Gastroesophageal sphincter (tissue), 4 donors: ENCODE measurements at regions not wholly inside any gene's neighbourhood (a gene's known extent, or its start where the extent isn't known, plus 50 kb on each side); places are given as distances from the start of the nearest gene placed in this dataset.

ENCODE experiments used
- ATAC-seq: fragments of 150-250 bp; one replicate; pipeline ENCODE4 v1.9.1; 2016; ENCODE audit warnings: mild to moderate bottlenecking, moderate library complexity
- H3K27ac ChIP-seq, 4 donors: fragments of 200-600 bp; sonication (generic) in 3 of 4; 1 replicate in 3 of 4; 2 replicates in 1 of 4; pipeline ENCODE4 v1.5.1; 2016 to 2019
- H3K27me3 ChIP-seq: fragments of 200-600 bp; sonication (generic); one replicate; pipeline ENCODE4 v1.5.1; 2019
- H3K36me3 ChIP-seq, 2 donors: fragments of 200-600 bp; sonication (generic); one replicate each; pipeline ENCODE4 v1.5.1; 2019; ENCODE audit warnings: control low read depth in 1 of 2
- H3K4me1 ChIP-seq, 3 donors: fragments of 200-600 bp; sonication (generic); 1 replicate in 2 of 3; 2 replicates in 1 of 3; pipeline ENCODE4 v1.5.1; 2016 to 2019; ENCODE audit warnings: control low read depth in 2 of 3
- H3K4me3 ChIP-seq, 2 donors: fragments of 200-600 bp; sonication (generic); one replicate each; pipeline ENCODE4 v1.5.1; 2019; ENCODE audit warnings: mild to moderate bottlenecking in 1 of 2, moderate library complexity in 1 of 2
- H3K9me3 ChIP-seq, 3 donors: fragments of 200-600 bp; sonication (generic); one replicate each; pipeline ENCODE4 v1.5.1; 2017 to 2019; ENCODE audit warnings: control low read depth in 2 of 3
- CTCF ChIP-seq, 4 experiments: fragments of 200-600 bp in 2 of 4; fragments of 450-650 bp in 2 of 4; sonication (generic) in 1 of 4; IDR thresholded peaks; one replicate each; pipeline ENCODE4 v1.5.1; 2017 to 2019; ENCODE audit warnings: antibody characterized with exemption in 4 of 4, mild to moderate bottlenecking in 2 of 4, moderate library complexity in 2 of 4
- EP300 ChIP-seq: sonication (generic); formaldehyde crosslinking; IDR thresholded peaks from one replicate; pipeline ENCODE4 v1.6.1; 2017; ENCODE audit warnings: antibody characterized with exemption, mild to moderate bottlenecking
- POLR2A ChIP-seq, 2 donors: fragments of 450-650 bp; IDR thresholded peaks; one replicate each; pipeline ENCODE4 v1.6.1; 2017; ENCODE audit warnings: antibody characterized with exemption in 2 of 2, mild to moderate bottlenecking in 2 of 2, moderate library complexity in 1 of 2
- POLR2AphosphoS5 ChIP-seq: sonication (generic); formaldehyde crosslinking; IDR thresholded peaks from one replicate; pipeline ENCODE4 v1.6.1; 2017; ENCODE audit warnings: antibody characterized with exemption
- WGBS, 2 donors: methylation state at CpG; one replicate each; pipeline ENCODE4 v1.1.5; 2018; ENCODE audit warnings: low coverage in 1 of 2; 5-methylcytosine and 5-hydroxymethylcytosine counted together

- H3K36me3 ChIP-seq = no peaks in the 10 kb centered on the region
- no peaks in the 10 kb centered on the region for H3K9me3 ChIP-seq
- H3K27ac ChIP-seq = no peak overlapping the region
- no peak for ATAC-seq
- H3K4me3 ChIP-seq = no peak overlapping the region
- no peaks in the 10 kb centered on the region for H3K27me3 ChIP-seq
- 73 to 93% methylated on average over 2 to 3 of the region's 3 CpGs for WGBS, 2 donors
- no peaks in the 10 kb centered on the region for H3K4me1 ChIP-seq
- no peak for TF ChIP-seq EP300
- no peak for TF ChIP-seq POLR2A (IDR thresholded peaks at IDR 0.05)
- no peak for TF ChIP-seq POLR2AphosphoS5
- no peak for TF ChIP-seq CTCF (IDR thresholded peaks at IDR 0.05)
These were observed 469.9 kb downstream of the COG6 start for GRCh38 chr13:40125336-40125735.

DNA sequence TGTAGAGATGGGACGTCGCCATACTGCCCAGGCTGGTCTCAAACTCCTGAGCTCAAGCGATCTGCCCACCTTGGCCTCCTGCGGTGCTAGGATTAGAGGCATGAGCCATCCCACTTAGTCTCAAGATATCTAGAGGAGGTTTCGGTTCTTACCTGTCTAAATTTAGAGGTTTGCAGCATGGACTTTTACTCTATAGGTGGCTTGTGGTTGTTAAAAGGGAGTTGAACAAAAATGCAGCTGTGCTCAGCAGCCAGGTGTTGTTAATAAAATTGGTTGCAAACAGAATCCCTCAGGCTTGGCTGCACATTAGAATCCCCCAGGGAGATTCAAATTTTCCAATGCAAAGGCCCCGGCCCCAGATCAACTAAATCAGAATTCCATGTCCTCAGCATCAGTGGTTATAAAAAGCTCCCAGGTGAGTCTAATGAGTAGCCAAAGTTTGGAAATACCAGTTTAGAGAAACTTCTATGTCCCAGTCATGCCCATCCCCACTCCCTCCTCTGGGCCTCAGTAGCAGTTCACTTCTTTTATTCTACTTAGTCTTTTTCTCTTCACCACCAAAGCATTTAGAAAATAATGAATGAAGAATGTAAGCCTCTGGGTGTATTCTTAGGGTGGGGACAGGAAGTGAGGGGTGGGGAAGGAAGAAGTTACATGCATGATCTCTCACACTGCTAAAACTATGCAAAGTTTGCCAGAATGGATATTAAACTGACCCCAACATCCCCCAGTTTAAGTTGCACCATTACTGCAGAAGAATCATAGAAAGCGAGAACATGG is 471.0 kb downstream of the COG6 start:
- no peak for ATAC-seq
- WGBS, 2 donors = 96 to 98% methylated on average over 6 to 7 of the region's 7 CpGs
- Histone ChIP-seq H3K9me3 (no peaks in the 10 kb centered on the region), H3K27me3 (no peaks in the 10 kb centered on the region), H3K4me1 (no peaks in the 10 kb centered on the region), H3K27ac (no peak overlapping the region), H3K4me3 (no peak overlapping the region), H3K36me3 (no peaks in the 10 kb centered on the region)
- no peak for TF ChIP-seq POLR2A (IDR thresholded peaks at IDR 0.05)
- no peak for TF ChIP-seq EP300
- TF ChIP-seq POLR2AphosphoS5 = no peak
- no peak for TF ChIP-seq CTCF (IDR thresholded peaks at IDR 0.05)

- no peak for TF ChIP-seq CTCF (IDR thresholded peaks at IDR 0.05)
- TF ChIP-seq POLR2AphosphoS5 = no peak
- no peak for TF ChIP-seq EP300
- TF ChIP-seq POLR2A (IDR thresholded peaks at IDR 0.05) = no peak
- no peak for ATAC-seq
- H3K4me3 ChIP-seq = no peak overlapping the region
- no peak overlapping the region for H3K27ac ChIP-seq
- no peaks in the 10 kb centered on the region for H3K36me3 ChIP-seq
- H3K27me3 ChIP-seq = no peaks in the 10 kb centered on the region
- no peaks in the 10 kb centered on the region for H3K9me3 ChIP-seq
- H3K4me1 ChIP-seq = no peaks in the 10 kb centered on the region
These were observed 472.0 kb downstream of the COG6 start for GRCh38 chr13:40127476-40127875.

GRCh38 chr13:40127925-40128324 is 472.5 kb downstream of the COG6 start:
- Histone ChIP-seq H3K27ac (no peak overlapping the region), H3K27me3 (no peaks in the 10 kb centered on the region), H3K4me1 (no peaks in the 10 kb centered on the region), H3K36me3 (no peaks in the 10 kb centered on the region), H3K9me3 (no peaks in the 10 kb centered on the region), H3K4me3 (no peak overlapping the region)
- ATAC-seq = no peak
- TF ChIP-seq EP300 = no peak
- no peak for TF ChIP-seq CTCF (IDR thresholded peaks at IDR 0.05)
- TF ChIP-seq POLR2A (IDR thresholded peaks at IDR 0.05) = no peak
- no peak for TF ChIP-seq POLR2AphosphoS5
- 86 to 97% methylated on average over 3 of the region's 3 CpGs for WGBS, 2 donors

DNA sequence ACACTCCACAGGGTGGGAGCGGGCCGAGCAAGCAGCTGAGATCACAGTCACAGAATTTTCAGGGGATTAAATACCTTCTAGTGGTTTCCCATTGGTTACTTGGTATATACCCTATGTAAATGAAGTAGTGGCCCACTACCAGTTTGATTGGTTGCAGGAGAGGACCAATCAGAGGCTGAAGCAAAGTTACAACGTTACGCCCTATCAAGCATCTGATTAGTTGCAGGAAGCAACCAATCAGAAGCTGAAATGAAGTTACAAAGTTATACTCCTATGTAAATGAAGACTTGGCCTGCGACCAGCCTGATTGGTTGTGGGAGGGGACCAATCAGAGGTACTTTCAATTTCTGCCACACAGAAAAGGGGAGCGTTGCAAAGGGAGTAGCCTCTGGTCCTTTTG is 474.0 kb downstream of the COG6 start:
- Histone ChIP-seq H3K36me3 (no peaks in the 10 kb centered on the region), H3K27me3 (no peaks in the 10 kb centered on the region), H3K27ac (no peak overlapping the region), H3K4me3 (no peak overlapping the region), H3K9me3 (no peaks in the 10 kb centered on the region), H3K4me1 (peaks cover 0 to 6% (median 0%) of the 10 kb centered on the region in 3 donors)
- no peak for ATAC-seq
- no peak for TF ChIP-seq CTCF (IDR thresholded peaks at IDR 0.05)
- TF ChIP-seq POLR2A (IDR thresholded peaks at IDR 0.05) = no peak
- no peak for TF ChIP-seq EP300
- TF ChIP-seq POLR2AphosphoS5 = no peak
- WGBS, 2 donors = 92 to 97% methylated on average over 6 of the region's 6 CpGs
